Fibroblast of peridontal ligament (primary cell): ENCODE measurements at regions not wholly inside any gene's neighbourhood (a gene's known extent, or its start where the extent isn't known, plus 50 kb on each side); places are given as distances from the start of the nearest gene placed in this dataset.

Experiments used
- DNase-seq: peaks from one replicate; pipeline ENCODE4 v3.0.0-alpha.2; 2010; ENCODE audit errors: extremely low read depth

DNA sequence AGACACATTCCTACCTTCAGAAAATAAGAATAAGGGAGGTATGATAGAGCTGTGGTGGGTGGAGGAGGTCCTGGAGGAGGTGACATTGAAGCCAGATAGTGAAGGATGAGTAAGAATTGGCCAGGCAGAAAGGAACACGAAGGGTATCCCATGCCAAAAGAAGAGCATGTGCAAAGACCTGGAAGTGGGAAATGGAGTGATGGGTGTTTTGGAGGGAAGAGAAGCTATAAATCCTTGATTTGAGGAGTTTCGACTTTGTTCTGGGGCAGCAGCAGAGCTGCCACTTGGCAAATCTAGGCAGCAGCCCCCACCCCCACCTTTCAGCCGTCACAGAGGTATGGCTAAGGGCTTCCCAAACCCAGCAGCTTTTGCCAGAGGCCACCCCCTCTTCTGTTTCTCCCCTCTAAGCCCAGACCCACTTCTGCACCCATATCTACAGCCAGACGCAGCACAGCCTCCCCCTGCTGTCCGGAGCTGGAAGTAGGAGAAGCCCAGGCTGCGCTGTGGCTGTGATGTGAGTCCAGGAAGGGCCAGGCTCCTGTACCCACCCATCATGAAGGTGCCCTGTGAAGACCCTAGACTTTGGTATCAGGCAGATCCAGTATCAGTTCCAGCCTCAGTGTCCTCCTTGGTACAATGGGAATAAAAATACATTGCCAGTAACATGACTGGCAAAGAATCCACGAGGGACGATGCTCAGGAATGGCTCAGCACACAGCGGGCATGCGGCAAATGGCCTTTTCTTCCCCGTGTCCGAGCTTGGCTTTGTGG, 188.7 kb upstream of the LINGO1 start:
- peak; percentile 49 for DNase-seq

- no peak for DNase-seq
These were observed 187.4 kb upstream of the LINGO1 start for GRCh38 chr15:77819851-77820728.

DNA sequence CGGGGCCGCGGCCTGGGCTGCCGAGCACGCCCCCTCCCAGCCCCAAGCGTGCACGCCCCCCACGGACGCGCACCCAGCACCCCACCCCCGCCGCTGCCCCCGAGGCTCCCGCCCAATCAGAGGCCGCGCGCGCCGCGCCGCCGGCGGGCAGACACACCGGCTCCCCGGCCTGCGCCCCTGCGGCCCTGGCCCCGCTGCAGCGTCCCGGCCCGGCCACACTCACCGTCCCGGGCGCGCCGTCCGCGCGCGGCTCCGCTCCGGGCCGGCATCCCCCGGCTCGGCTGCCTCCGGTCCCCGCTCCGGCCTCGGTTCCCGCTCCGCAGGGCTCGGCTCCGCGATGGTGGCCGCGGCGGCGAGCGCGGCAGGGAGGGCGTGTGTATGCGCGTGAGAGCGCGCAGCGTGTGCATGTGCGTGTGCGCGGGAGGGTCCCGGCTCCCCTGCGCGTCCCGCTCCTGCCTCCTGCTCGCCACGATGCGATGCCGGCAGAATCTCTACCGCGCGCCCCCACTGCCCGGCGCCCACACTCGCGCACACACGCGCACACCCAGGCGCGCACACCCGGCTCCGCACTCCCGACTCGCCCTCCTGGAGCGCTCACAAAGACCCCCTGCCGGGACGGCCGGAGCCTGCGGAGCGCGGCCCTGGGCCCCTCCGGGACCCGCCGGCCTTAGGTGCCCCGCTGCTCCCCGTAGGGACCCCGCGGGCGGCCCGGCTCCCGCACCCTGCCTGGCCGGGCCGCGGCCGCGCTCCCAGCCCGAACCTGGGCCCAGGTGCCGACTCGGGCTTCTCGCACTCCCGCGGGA, 186.5 kb upstream of the LINGO1 start:
- no peak for DNase-seq

DNA sequence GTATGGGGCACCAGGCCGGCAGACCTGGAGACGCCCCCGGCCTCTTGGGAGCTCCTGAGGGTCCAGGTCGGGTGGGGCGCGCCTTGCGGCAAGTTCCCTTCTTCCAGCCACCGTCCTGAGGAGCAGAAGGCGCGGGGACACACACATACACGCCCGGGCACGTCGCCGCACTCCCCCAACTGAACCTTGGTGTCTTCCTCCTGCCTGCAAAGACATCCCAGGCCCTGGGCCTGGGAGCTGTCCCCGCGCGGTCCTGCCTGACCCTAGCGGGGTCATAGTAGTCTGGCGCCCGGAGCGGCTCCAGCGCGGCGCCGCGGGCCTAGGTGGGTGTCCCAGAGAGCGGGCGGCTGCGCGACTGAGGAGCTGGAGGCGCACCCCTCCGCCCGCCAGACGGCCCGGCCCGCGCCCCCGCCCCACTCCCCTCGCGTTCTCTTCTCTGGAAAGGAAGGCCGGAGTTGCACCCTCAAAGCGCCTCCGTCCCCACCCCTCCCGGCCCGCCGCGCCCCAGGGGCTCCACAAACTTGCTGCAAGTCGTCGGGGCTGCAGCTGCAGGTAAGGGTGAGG, 185.9 kb upstream of the LINGO1 start:
- no peak for DNase-seq

DNA sequence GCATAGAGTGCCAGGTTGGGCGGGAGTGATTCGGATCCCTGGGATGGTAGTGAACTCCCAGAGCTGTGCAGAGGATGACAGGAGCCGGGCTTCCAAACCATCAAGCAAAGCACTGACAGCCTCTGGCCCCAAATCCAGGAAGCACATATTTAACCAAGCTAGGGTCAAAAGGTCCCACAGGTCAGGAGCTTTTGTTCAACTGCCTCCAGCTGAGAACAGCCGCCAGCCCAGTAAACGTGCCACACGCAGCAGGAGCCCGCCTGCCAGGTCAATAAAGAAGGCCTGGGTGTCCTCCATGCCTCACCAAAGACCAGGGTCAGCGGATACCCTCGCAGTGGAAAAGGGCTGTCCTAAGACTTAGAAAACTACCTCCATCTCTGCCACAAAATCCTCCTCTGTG, 184.7 kb upstream of the LINGO1 start:
- no peak for DNase-seq

DNA sequence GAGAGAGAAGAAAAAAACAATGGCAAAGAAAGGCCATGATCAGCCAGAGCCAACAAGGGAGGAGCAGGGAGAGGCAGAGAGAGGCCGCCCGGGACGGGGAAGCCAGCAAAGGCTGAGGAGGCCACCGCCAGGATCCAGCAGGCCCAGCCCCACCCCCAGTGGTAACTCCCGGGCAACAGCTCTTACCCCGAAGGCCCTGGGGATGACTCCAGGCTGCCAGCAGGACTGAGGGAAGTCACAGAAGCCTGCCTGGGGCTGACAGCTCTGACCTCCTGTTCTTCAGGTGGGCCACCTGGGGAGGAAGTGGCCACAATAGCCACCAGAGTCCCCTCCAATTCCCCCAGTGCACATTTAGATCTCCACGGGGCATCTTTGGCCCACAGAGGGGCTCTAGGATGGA, 184.3 kb upstream of the LINGO1 start:
- DNase-seq = no peak

DNA sequence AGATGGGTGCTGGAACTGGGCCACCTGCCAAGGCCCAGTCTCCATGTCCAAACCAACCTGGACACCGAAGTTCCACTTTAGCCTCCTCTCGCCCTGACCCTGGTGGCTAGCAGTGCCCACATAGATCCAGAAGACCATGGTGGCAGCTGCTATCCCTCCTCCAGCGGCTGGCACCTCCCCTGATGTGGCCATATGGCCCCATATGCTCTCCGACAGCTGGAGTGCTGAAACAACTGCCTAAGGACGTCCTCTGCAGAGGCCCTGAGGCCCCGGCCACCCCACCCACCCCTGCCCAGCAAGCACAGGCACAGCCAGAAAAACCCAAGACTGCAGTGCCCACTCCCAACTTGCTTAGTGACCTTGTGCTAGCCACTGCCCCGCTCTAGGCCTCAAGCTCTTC, 182.3 kb upstream of the LINGO1 start:
- DNase-seq = no peak

DNA sequence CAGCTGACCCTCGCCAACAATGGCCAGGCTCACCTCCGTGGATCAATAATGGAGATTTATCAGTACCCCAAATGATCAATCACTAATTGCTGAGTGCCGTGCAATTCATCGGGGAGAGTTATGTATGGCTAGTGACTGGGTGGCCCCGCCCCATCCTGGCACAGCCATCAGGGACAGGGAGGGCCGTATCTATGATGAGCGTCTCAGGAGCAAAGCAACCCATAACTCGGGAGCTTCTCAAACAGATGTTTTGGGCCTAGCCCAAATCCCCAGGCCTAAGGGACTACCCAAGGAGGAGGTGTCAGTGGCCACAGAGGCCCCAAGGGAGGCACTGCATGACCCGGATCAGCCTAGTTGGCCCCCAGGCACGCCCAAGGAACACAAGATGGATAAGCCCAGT, 180.0 kb upstream of the LINGO1 start:
- DNase-seq = no peak

- DNase-seq = no peak
These were observed 178.6 kb upstream of the LINGO1 start for GRCh38 chr15:77811270-77811669.

GRCh38 chr15:77810130-77810571, 177.4 kb upstream of the LINGO1 start:
- peak; percentile 2 for DNase-seq

DNA sequence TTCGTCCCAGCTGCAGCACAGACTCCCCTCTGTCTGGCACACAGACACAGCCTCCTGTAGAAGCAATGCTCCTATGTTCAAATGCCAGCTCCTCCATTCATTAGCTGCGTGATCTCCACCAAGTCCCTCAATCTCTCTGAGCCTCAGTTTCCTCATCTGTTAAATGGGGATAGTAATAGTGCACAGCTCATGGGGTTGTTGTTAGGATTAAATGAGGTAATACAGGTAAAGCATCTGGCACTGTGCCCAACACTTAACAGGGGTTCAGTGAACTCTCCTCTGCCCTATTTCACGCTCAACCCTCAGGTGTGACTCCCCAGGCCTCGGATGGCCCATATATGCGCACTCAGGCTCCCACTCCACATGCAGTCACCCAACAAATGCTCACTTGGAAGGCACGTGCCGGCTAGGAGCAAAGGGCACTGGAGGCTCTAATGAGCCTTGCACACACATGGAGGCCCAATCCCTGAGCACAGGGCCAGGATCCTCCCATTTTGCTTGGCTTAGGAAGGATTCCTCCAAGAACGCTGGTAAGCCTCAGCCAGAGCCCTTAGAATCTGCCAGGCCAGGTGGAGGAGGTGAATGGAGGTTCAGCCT, 176.0 kb upstream of the LINGO1 start:
- DNase-seq = no peak

DNA sequence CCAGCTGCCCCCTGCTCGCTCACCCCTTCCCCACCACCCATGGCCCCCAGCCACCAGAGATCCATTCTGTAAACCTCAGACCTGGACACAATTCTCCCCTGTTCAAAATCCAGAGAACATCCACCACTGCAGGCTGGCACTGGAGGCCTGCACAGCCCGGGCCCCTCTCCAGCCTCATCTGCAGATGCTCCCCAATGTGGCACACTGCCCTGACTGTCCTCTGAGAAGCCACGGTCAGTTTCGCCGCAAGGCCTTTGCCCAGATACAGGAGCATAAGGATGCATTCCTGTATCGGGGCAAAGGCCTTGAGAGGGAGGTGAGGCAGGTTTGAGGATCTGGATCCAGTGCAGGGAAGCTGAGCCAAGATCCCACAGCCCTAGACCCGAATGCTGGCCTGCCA, 175.4 kb upstream of the LINGO1 start:
- DNase-seq = no peak

- no peak for DNase-seq
These were observed 174.9 kb upstream of the LINGO1 start for GRCh38 chr15:77807611-77808010.

GRCh38 chr15:77807115-77807514, 174.4 kb upstream of the LINGO1 start:
- DNase-seq = no peak

GRCh38 chr15:77804210-77804609, 171.5 kb upstream of the LINGO1 start:
- DNase-seq = no peak

- DNase-seq = no peak
These were observed 170.8 kb upstream of the LINGO1 start for GRCh38 chr15:77803487-77803886.

- DNase-seq = no peak
These were observed 167.6 kb upstream of the LINGO1 start for GRCh38 chr15:77800305-77800704.

- no peak for DNase-seq
These were observed 166.1 kb upstream of the LINGO1 start for GRCh38 chr15:77798847-77799246.

GRCh38 chr15:77798151-77798835, 165.6 kb upstream of the LINGO1 start:
- no peak for DNase-seq

- no peak for DNase-seq
These were observed 164.6 kb upstream of the LINGO1 start for GRCh38 chr15:77797270-77797669.
